Esophagus muscularis mucosa (tissue), 3 donors: ENCODE measurements at regions not wholly inside any gene's neighbourhood (a gene's known extent, or its start where the extent isn't known, plus 50 kb on each side); places are given as distances from the start of the nearest gene placed in this dataset.

Source experiments
- small RNA-seq, 3 donors: library from RNA; depleted of rRNA; stranded (forward); fragments of <200 nt; gene quantifications; one replicate each; pipeline ENCODE3, GENCODE V24; 2016

Small RNAs in the stretch of these regions (small RNA-seq; reads per million reads assigned to genes)
- 0 reads per million in 3 donors for gene RNU6-1085P
